ENCODE measurements at regions not wholly inside any gene's neighbourhood (a gene's known extent, or its start where the extent isn't known, plus 50 kb on each side); places are given as distances from the start of the nearest gene placed in this dataset.

DNA sequence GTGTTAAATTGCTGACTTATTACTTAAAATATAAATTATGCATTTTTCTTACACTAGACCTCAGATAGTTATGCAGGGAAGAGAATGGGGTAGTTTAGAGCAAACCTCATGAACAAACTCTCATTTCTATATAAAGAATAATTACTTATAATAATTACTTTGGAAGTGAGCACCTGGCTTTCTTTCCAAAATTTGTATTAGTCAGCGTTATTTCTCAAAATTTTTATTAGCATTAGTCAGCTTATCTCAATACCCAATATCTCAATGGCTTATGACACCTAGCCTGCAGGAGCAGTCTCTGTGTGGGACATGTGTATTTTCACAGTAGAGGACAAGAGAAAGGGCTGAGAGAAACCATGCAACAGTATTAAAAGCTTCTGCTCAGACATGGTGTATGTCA is 849.2 kb upstream of the HS3ST5 start:
- H2BK5ac ChIP-seq (ENCODE audit: low read depth, low read length) = no peak overlapping the region
- no peak overlapping the region for H2BK15ac ChIP-seq (ENCODE audit: low read length)
- H3K23me2 ChIP-seq (ENCODE audit: low read depth, low read length) = no peaks in the 10 kb centered on the region
- FAIRE-seq (no peak), DNase-seq (ENCODE audit: low read depth in 1 of 2, low spot score in 2 of 2) (no peak)
- H2BK120ac ChIP-seq (replicated peaks; ENCODE audit: low read depth, low read length) = no peak overlapping the region
- 85% methylated on average over 1 of the region's 1 CpG; no CpG with 5 or more reads in 1 of the 2 experiments for WGBS, 2 experiments (ENCODE audit: extremely low coverage in 1 of 2, insufficient coverage in 1 of 2, insufficient read length in 1 of 2, insufficient replicate concordance in 2 of 2, low coverage in 1 of 2, low lambda C conversion rate in 2 of 2, missing lambda C conversion rate in 1 of 2)
- H2AK5ac ChIP-seq (ENCODE audit: low read depth, low read length) = no peak overlapping the region
- no peak overlapping the region for H3K18ac ChIP-seq (ENCODE audit: extremely low read depth, low read length)
- no peaks in the 10 kb centered on the region for H3K79me1 ChIP-seq (ENCODE audit: low read depth, low read length)
- ChIA-PET CTCF (ENCODE audit: partially characterized antibody) (no interaction called here), POLR2A (ENCODE audit: partially characterized antibody) (no interaction called here)
- no peak overlapping the region for H4K91ac ChIP-seq (replicated peaks; ENCODE audit: insufficient read length, low read length)
- H3K9ac ChIP-seq (replicated peaks in 1 of 4; ENCODE audit: extremely low read depth in 1 of 4, low read depth in 3 of 4, low read length in 3 of 4) = no peak overlapping the region
- no peaks in the 10 kb centered on the region for H3K79me2 ChIP-seq (ENCODE audit: control insufficient read depth in 1 of 2, insufficient read depth in 2 of 2, low read length in 2 of 2)
- H3K4ac ChIP-seq (replicated peaks; ENCODE audit: insufficient read length, low read depth, low read length) = no peak overlapping the region
- no peak overlapping the region for H4K8ac ChIP-seq (ENCODE audit: extremely low read depth, insufficient read depth, low read length)
- TF ChIP-seq KDM1A (IDR thresholded peaks at IDR 0.05; ENCODE audit: borderline replicate concordance, low read length) = no peak
- peak; percentile 65; the same call in 1 of the 2 replicates for TF ChIP-seq MAFK (IDR thresholded peaks at IDR 0.05; ENCODE audit: low read depth, low read length)
- H4K20me1 ChIP-seq (replicated peaks in 1 of 2; ENCODE audit: control insufficient read depth in 1 of 2, insufficient read depth in 2 of 2, low read length in 2 of 2) = no peaks in the 10 kb centered on the region
- no peak overlapping the region for H3K4me2 ChIP-seq (ENCODE audit: insufficient read depth in 1 of 2, low read depth in 2 of 2, low read length in 2 of 2)
- H3K4me3 ChIP-seq (ENCODE audit: extremely low read depth in 1 of 4, insufficient read depth in 2 of 4, low read depth in 3 of 4, low read length in 4 of 4) = no peak overlapping the region
- H3K27me3 ChIP-seq (replicated peaks in 1 of 4; ENCODE audit: control insufficient read depth in 3 of 4, extremely low read depth in 1 of 4, insufficient read depth in 3 of 4, low read length in 3 of 4) = no peaks in the 10 kb centered on the region
- no peak overlapping the region for H4K5ac ChIP-seq (ENCODE audit: insufficient read length, low read depth, low read length)
- no peak overlapping the region for H3K14ac ChIP-seq (ENCODE audit: insufficient read length)
- no peak overlapping the region for H2BK12ac ChIP-seq (ENCODE audit: low read depth, low read length)
- no peaks in the 10 kb centered on the region for H3K9me3 ChIP-seq (ENCODE audit: insufficient read depth in 2 of 2, low read depth in 1 of 2, low read length in 1 of 2)
- H2BK20ac ChIP-seq (ENCODE audit: low read length) = no peak overlapping the region
- no peak overlapping the region for H3K27ac ChIP-seq (ENCODE audit: low read depth, low read length)
- H2AFZ ChIP-seq (ENCODE audit: low read length) = no peak overlapping the region
- H3K56ac ChIP-seq (replicated peaks; ENCODE audit: insufficient read length, low read depth, low read length) = no peak overlapping the region
- H3K36me3 ChIP-seq (ENCODE audit: control insufficient read depth in 2 of 4, insufficient read depth in 4 of 4, low read length in 3 of 4) = no peaks in the 10 kb centered on the region
- no peaks in the 10 kb centered on the region for H3K4me1 ChIP-seq (replicated peaks in 1 of 4; ENCODE audit: control insufficient read depth in 3 of 4, insufficient read depth in 4 of 4, low read length in 3 of 4)
- H3K23ac ChIP-seq (ENCODE audit: insufficient read length) = no peak overlapping the region
